BJ (cell line): ENCODE measurements at regions not wholly inside any gene's neighbourhood (a gene's known extent, or its start where the extent isn't known, plus 50 kb on each side); places are given as distances from the start of the nearest gene placed in this dataset.

Experiments
- CTCF ChIA-PET: fragments of 350-600 bp; formaldehyde crosslinking; extraction: SDS; loops from one replicate; lab custom pipeline; 2021; ENCODE audit warnings: antibody characterized with exemption, inconsistent platforms; lab: Yijun Ruan, JAX
- POLR2A ChIA-PET: fragments of 300-600 bp; sonication (Branson Sonifier 250); formaldehyde crosslinking; extraction: SDS; loops from one replicate; lab custom pipeline; 2021; ENCODE audit warnings: antibody characterized with exemption; lab: Charles Lee
- DNase-seq: peaks from one replicate; pipeline ENCODE4 v3.0.0-alpha.2; 2011; ENCODE audit warnings: low read depth
- H3K27me3 ChIP-seq: 2 replicates; pipeline ENCODE4 v1.6.0; 2011; ENCODE audit warnings: low read length; ENCODE audit not compliant: control insufficient read depth, insufficient read depth
- H3K36me3 ChIP-seq: 2 replicates; pipeline ENCODE4 v1.5.1; 2011; ENCODE audit warnings: low read length; ENCODE audit not compliant: control insufficient read depth, insufficient read depth
- H3K4me3 ChIP-seq: 2 replicates; pipeline ENCODE4 v1.5.1; 2011; ENCODE audit warnings: low read depth, mild to moderate bottlenecking, control low read depth, low read length
- TF ChIP-seq, protein P1 (sequence below): IDR thresholded peaks from 2 replicates; pipeline ENCODE4 v1.5.1; 2011; ENCODE audit warnings: low read depth, mild to moderate bottlenecking, control low read depth, inconsistent platforms, low read length, moderate library complexity; ENCODE audit not compliant: insufficient read depth

DNA sequence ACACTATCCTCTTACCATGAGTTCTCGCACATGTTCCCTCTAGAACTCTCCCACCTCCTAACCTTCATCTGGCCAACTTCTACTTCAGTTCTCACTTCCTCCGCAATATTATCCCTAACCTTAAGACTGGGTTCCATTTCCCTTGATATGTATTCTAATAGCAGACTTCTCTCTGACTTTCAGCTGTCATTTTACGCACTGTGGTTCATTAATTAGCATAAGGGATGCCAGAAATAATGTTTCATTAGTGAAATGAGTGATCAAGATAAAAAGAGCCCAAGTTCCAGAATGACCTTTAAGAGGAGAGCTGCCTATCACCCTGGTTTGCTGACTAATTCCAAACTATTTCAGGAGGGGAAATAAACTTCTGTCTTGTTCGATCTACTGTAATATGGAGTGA lies 108.6 kb upstream of the CCDC150 start:
- Histone ChIP-seq H3K27me3 (no peaks in the 10 kb centered on the region), H3K4me3 (no peak overlapping the region), H3K36me3 (no peaks in the 10 kb centered on the region)
- no peak for DNase-seq
- ChIA-PET CTCF (interaction anchor here (0.7 kb wide), 2 partner anchors 13 to 871 kb away, joined by 3 read pairs; no protein-coding TSS in a partner anchor), POLR2A (no interaction called here)
- TF ChIP-seq, protein P1, sequence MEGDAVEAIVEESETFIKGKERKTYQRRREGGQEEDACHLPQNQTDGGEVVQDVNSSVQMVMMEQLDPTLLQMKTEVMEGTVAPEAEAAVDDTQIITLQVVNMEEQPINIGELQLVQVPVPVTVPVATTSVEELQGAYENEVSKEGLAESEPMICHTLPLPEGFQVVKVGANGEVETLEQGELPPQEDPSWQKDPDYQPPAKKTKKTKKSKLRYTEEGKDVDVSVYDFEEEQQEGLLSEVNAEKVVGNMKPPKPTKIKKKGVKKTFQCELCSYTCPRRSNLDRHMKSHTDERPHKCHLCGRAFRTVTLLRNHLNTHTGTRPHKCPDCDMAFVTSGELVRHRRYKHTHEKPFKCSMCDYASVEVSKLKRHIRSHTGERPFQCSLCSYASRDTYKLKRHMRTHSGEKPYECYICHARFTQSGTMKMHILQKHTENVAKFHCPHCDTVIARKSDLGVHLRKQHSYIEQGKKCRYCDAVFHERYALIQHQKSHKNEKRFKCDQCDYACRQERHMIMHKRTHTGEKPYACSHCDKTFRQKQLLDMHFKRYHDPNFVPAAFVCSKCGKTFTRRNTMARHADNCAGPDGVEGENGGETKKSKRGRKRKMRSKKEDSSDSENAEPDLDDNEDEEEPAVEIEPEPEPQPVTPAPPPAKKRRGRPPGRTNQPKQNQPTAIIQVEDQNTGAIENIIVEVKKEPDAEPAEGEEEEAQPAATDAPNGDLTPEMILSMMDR: no peak

DNA sequence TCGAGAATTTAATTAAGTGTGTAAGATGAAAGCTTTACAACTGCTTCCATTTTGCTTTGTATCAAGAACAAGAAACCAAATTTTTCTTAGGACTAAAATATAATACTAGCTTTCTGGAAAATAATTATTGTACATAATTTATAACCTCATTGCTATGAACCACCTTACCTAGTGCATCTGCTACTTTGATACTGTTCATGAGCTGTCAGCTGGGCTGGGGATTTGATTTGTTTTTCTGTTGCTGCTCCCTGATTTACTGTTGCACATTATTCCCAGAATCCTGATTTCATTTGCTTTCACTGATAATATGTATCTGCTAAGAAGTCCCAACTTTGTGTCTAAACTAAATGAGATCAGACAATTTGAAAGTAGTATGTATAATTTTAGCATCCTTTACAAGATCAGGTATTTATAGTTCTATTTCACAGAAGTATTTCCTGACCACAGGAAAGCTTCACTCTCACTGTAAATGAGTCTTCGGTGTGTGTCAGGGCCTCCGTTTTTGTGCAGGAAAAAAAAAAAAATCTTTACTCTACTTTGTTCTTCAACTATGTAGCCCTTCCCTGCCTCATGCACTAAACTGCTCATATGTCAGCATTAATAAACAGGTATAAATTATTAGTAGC lies 105.6 kb upstream of the CCDC150 start:
- no peaks in the 10 kb centered on the region for H3K36me3 ChIP-seq
- no peak for DNase-seq
- no peaks in the 10 kb centered on the region for H3K27me3 ChIP-seq
- POLR2A ChIA-PET: interaction anchor here (0.5 kb wide), 1 partner anchor 15 kb away, joined by 3 read pairs; no protein-coding TSS in a partner anchor
- no peak overlapping the region for H3K4me3 ChIP-seq
- TF ChIP-seq, protein P1: no peak
- CTCF ChIA-PET: interaction anchor here (1.7 kb wide), 1 partner anchor 11 kb away, joined by 4 read pairs; no protein-coding TSS in a partner anchor

DNA sequence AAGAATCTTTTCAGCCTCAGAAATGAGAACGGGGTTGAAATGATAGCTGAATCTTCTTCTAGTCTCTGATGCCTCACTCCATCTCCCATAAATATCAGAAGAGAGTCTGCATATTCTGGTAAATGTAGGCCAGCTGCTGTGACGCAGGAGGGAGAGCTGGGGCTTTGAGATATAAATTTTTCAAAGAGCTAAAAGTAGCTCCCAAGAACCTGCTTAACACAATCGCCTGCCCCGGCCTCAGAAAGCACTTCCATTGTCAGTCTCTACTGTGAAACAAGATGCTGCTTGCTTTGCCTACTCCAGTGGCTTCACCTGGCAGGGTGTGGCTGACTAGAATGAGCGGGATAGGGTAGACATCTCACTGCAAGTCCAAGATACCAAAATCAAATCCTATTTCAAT lies 105.0 kb upstream of the CCDC150 start:
- TF ChIP-seq, protein P1: no peak
- ChIA-PET CTCF (interaction anchor here (1.7 kb wide), 1 partner anchor 10 kb away, joined by 4 read pairs; no protein-coding TSS in a partner anchor), POLR2A (interaction anchor here (0.5 kb wide), 1 partner anchor 16 kb away, joined by 3 read pairs; no protein-coding TSS in a partner anchor)
- no peak for DNase-seq
- Histone ChIP-seq H3K36me3 (no peaks in the 10 kb centered on the region), H3K27me3 (no peaks in the 10 kb centered on the region), H3K4me3 (no peak overlapping the region)

DNA sequence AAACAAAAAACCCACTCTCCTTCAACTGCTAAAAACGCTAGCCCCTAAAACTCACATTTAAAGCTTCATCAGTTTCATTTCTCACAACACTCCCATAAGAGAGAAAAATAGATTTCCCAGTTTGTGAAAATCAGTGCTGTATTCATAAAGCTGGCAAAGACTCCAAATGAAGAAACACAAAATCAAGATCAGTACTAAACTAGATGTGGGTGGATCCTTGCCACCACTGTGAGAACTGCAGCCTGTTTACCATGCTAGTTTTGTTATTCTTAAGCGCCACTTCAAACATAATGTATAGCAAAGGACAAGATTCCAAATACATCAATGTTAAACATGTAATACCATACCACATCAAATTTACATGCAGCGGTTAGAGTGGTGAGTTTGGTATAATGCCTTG lies 104.5 kb upstream of the CCDC150 start:
- H3K36me3 ChIP-seq: no peaks in the 10 kb centered on the region
- H3K27me3 ChIP-seq: no peaks in the 10 kb centered on the region
- POLR2A ChIA-PET: no interaction called here
- TF ChIP-seq, protein P1: no peak
- DNase-seq: no peak
- H3K4me3 ChIP-seq: no peak overlapping the region
- CTCF ChIA-PET: no interaction called here

DNA sequence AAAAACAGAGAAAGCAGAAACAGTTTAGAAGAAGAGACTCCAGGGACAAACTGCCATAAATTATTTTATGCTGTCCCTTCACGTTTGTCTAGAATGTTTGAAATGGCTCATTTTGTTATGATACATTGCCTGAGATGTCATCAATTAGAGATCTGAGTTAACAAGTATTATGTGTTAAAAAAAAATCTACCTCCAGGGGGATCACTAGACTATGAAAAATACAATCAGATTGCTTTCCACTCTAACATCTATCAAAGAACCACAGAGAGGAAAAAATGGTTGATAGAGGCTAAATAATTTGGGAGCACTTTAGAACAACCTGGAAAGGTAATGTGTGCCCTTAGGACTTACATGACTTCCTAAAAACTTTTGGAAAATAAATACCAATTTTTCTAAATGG lies 103.8 kb upstream of the CCDC150 start:
- H3K36me3 ChIP-seq: no peaks in the 10 kb centered on the region
- TF ChIP-seq, protein P1: no peak
- no peak for DNase-seq
- H3K4me3 ChIP-seq: no peak overlapping the region
- ChIA-PET CTCF (no interaction called here), POLR2A (no interaction called here)
- no peaks in the 10 kb centered on the region for H3K27me3 ChIP-seq
